CD4-positive, alpha-beta T cell treated with Interferon alpha-2 for 1 hour (primary cell): ENCODE measurements at regions not wholly inside any gene's neighbourhood (a gene's known extent, or its start where the extent isn't known, plus 50 kb on each side); places are given as distances from the start of the nearest gene placed in this dataset.

Experiments used
- DNase-seq, 2 donors: peaks; one replicate each; pipeline ENCODE4 v3.0.0-alpha.2; 2020 to 2022

DNA sequence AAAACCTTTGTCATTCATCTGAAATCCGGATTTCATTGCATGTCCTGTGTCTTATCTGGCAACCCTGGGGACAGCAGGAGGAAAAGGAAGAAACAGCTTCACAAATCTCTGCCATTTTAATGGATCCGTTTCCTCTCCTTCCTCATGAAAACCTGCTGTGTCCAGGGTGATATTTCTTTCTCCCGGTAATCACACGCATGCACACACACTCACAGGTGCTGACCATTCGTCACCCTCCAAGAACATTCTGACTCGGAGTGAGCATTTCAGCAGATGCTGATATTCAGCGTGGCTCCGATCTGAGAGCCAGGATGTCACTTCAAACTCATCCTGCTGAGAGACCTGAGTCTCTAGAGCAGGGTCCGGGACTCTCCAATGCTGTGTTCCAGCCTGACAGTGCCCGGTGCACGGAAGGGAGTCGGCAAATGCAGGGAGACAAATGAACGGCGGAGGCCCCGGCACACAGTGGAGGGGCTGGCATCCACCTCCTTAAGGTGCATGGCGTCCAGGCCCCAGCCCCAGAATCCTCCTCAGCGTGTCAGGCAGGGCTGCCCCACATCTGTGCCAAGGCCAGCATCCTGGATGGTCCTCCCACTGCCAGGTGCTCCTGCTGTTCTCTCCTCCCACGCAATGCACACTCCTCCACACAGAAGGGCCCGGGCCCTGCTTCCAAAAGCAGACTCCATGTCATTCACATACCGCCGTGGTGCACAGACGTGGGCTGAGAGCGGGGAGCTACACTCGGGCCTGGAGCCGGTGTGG is 70.7 kb downstream of the RBFOX3 start:
- no peak for DNase-seq

GRCh38 chr17:79538291-79538690 is 72.6 kb downstream of the RBFOX3 start:
- no peak for DNase-seq

DNA sequence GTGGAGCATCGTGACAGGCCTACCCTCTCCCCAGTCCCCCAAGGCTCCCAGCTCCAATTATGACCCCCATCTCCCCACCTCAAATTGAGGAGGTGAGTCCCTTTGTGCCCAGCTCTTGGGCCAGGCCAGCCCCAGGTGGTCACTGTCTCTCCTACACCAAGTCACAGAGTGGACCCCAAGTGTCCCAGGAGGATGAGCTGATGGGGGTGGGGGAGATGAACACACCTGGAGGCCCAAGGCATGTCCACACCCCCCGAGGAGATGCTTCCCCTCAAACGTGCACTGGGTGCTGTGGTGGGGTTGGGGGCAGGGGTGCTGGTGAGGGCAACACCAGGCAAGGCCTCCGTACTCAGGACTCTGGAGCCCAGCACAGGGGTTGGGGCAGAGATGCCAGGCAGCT is 73.2 kb downstream of the RBFOX3 start:
- no peak for DNase-seq

- DNase-seq = no peak
Observed at GRCh38 chr17:79537061-79537460, 73.8 kb downstream of the RBFOX3 start.

DNA sequence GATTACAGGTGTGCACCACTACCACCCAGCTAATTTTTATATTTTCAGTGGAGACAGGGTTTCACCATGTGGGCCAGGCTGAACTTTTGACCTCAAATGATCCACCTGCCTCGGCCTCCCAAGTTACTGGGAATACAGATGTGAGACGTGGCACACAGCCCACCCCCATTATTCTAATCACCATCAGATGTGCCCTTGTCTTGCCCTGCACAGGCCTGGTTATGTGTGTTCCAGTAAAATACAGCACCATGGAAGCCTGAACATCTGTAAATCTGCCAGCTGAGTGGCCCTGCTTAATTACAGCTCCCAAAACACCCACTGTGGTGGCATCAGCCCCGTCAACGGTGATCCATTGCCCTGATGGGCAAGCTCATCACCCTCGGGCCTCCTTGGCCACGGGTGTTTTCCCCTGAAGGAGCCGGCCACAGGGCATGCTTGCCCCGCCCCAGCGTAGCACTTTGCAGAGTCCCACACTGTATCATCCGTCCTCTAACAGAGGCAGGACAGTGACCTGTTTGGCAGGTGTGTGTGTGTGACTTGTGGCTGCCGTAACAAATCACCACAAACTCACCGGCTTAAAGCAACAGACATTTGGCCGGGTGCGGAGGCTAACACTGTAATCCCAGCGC is 74.5 kb downstream of the RBFOX3 start:
- DNase-seq = no peak

DNA sequence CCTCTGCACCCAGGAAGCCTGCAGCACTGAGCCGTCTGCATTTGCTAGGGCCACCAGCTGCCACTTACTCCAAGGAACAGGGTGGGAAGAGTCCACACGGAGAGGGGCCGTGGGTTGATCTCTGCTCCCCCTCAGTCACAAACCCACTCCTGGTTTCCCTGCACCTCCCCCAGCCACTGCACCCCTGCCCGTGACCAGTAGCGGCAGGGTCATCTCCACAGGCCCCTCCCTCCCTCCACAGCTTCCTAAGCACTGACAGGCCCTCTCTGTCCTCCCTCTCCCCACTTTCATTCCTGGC is 75.2 kb downstream of the RBFOX3 start:
- no peak for DNase-seq

- no peak for DNase-seq
Observed at GRCh38 chr17:79534851-79535727, 75.8 kb downstream of the RBFOX3 start.

GRCh38 chr17:79534111-79534510 is 76.7 kb downstream of the RBFOX3 start:
- no peak for DNase-seq

- no peak for DNase-seq
Observed at GRCh38 chr17:79533116-79533515, 77.7 kb downstream of the RBFOX3 start.

GRCh38 chr17:79532107-79532790 is 78.6 kb downstream of the RBFOX3 start:
- DNase-seq = no peak

- DNase-seq = no peak
Observed at GRCh38 chr17:79531191-79532095, 79.4 kb downstream of the RBFOX3 start.

DNA sequence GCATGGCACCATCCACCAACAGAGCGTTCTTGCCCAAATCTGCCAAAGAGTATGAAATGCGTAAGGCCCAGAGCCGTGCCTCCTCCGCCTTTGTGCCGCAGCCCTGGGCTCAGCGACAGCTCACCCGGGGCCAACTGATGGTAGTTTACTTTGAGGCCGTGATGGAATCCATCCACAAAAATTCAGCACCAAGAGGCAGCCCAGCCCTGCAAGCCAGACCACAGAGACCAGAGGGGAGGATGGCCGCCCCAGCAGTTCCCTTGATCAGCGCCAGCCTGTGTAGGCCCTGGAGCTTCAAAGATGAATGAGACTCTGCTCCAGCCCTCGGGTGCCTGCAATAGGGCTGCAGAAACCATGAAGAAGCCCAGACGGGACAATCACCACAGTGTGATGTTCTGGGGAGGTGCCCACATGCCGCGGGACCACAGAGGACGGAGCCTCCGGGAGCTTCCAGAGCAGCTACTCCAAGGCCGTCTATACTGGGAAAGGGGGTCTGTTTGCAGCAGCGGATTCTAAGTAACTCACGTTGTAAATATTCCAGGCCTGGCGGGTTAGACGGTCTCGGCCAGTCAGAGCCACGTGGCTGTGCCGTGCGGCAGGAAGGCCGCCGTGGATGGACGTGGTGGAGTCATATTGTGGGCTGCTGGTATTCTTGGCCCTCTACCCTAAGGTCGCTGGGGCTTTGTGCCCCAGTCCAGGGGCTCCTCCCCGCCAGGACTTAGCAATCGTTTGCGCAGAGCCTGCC is 80.3 kb downstream of the RBFOX3 start:
- no peak for DNase-seq

DNA sequence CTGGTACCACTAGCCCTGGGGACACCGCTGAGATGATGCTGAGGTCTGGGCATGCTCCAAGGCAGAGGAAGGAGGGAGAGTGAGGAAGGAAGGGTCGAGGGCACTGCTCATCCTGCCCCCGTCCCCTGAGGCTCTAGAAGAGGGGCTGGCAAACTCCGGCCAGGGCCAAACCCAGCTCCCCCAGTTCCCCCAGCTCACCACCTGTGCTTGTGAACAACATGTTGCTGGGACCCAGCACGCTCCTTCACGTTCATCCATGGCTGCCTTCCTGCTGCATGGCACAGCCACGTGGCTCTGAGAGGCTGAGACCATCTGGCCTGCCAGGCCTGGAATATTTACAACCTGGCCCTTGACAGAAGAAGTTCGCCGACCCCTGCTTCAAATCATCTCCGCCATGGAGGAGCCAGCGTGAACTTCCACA is 81.2 kb downstream of the RBFOX3 start:
- no peak for DNase-seq

DNA sequence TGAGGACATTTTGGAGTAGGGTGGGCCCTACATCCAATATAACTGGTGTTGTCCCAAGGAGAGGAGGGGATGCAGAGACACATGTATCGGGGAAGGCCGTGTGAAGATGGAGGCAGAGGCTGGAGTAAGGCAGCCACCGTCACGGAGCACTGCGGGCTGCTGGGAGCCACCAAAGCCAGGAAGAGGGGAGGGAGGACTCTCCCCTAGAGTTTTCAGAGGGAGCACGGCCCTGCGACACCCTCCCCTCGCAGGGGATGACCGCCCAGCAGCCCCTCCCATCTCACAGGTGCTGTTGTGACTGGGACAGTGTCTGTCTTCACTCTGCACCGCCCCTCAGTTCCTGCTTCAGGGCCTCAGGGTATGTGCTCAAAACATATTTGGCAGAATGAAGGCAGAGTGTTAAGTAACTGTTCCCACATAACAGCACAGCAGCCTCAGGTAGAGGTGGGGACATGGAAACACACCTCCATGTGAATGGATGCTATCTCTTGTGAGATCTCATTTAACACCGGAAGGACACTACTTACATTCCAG is 82.2 kb downstream of the RBFOX3 start:
- no peak for DNase-seq

DNA sequence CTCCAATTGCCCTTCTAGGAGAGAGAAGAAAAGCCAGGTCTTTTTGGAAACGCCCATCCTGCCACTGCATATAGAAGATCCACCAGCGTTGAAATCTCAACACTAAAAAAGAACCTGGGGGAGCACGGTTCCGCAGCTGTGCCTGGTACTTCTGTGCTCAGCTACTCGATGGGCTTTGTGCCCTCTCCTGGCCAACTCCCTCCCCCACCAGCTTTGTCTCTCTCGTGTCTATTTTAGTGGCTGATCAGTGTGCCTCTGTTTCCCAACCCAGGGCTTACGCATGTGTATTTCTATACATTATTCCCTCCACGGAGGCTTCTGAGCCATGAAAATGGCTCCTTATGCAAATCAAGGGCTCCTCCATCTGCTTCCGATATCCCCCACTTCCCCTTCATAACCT is 83.5 kb downstream of the RBFOX3 start:
- DNase-seq = no peak

DNA sequence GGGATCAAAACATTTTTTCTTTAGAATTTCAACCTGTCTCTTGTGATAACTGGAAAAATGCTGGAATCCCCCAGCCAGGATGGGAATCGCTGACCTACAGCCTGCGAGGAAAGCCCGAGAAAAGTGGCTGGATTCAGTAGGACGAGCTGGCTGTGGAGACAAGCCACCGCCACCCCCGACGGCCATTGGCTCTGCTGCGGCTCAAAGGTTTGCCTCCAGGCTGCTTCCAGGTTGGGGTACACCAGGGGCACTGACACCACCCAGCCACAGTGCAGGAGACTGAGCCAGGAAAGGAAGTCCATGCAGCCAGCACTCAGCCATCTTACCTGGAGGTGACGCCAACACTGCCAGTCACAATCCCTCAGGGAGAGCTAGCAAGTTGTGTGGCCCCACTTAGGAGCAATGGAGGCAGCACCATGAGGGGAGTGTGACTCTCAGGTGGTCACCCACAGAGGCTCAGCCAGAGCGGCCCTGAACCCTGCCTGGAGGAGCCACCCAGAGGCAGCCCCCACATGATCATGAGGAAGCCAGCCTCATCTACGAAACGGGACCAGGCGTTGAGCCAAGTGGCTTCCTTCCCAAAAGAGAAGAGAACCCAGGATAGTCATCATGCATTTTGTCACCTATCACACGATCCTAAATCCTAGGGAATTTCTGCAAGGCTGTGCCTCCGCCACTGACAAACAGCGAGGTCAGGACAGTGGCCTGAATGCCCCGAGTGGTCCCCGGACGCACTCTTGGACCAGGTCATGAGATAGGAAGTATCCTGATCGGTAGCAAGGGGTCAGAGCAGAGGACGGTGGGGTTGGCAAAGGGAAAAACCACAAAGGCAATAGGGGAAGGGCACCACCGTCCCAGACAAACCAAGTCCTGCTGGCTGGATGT is 84.8 kb downstream of the RBFOX3 start:
- DNase-seq = no peak

GRCh38 chr17:79524213-79525187 is 86.4 kb downstream of the RBFOX3 start:
- DNase-seq = no peak

DNA sequence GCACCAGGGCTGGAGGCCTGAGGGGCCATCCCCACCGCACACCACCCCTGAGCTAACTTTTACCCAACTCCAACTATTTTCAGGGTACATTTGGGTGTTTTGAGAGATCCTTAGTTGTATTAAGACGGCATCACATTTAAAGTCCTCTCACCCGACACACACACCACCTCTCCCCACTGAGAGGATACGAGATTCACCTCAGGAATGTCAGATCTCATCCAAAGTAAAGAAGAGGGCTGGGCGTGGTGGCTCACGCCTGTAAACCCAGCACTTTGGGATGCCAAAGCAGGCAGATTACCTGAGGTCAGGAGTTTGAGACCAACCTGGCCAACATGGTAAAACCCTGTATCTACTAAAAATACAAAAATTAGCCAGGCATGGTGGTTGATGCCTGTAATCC is 88.4 kb downstream of the RBFOX3 start:
- no peak for DNase-seq

GRCh38 chr17:79521225-79521624 is 89.6 kb downstream of the RBFOX3 start:
- no peak for DNase-seq
